MM.1S (cell line): ENCODE measurements at regions not wholly inside any gene's neighbourhood (a gene's known extent, or its start where the extent isn't known, plus 50 kb on each side); places are given as distances from the start of the nearest gene placed in this dataset.

Experiments
- DNase-seq: peaks from one replicate; pipeline ENCODE4 v3.0.0-alpha.2; 2015
- H2AFZ ChIP-seq: fragments of 300-600 bp; sonication (generic); 2 replicates; pipeline ENCODE4 v1.6.0; 2016; ENCODE audit warnings: antibody characterized with exemption, low read length
- H3F3A ChIP-seq: fragments of 300-600 bp; sonication (generic); 2 replicates; pipeline ENCODE4 v1.6.1; 2016; ENCODE audit warnings: mild to moderate bottlenecking, antibody characterized with exemption, low read length, moderate library complexity, mixed read lengths; ENCODE audit not compliant: insufficient read depth
- H3K27ac ChIP-seq: fragments of 300-600 bp; sonication (generic); 2 replicates; pipeline ENCODE4 v1.5.1; 2016; ENCODE audit warnings: mild to moderate bottlenecking, low read length
- H3K27me3 ChIP-seq: fragments of 300-600 bp; sonication (generic); replicated peaks from 2 replicates; pipeline ENCODE4 v1.6.0; 2016; ENCODE audit warnings: low read length; ENCODE audit not compliant: insufficient read depth
- H3K36me3 ChIP-seq: fragments of 300-600 bp; sonication (generic); replicated peaks from 2 replicates; pipeline ENCODE4 v1.6.1; 2016; ENCODE audit warnings: mild to moderate bottlenecking, low read length, mixed read lengths; ENCODE audit not compliant: insufficient read depth
- H3K4me1 ChIP-seq: fragments of 300-600 bp; sonication (generic); 2 replicates; pipeline ENCODE4 v1.6.1; 2016; ENCODE audit warnings: low read length, mixed read lengths
- H3K4me2 ChIP-seq: fragments of 300-600 bp; sonication (generic); 2 replicates; pipeline ENCODE4 v1.6.0; 2016; ENCODE audit warnings: low read depth, low read length
- H3K4me3 ChIP-seq: fragments of 300-600 bp; sonication (generic); 2 replicates; pipeline ENCODE4 v1.5.1; 2016; ENCODE audit warnings: low read length, mixed read lengths
- H3K79me2 ChIP-seq: fragments of 300-600 bp; sonication (generic); 2 replicates; pipeline ENCODE4 v1.6.1; 2016; ENCODE audit warnings: mixed run types, low read length, mixed read lengths
- H3K9ac ChIP-seq: fragments of 300-600 bp; sonication (generic); 2 replicates; pipeline ENCODE4 v1.6.1; 2016; ENCODE audit warnings: low read length, mixed read lengths
- H3K9me2 ChIP-seq: fragments of 300-600 bp; sonication (generic); replicated peaks from 2 replicates; pipeline ENCODE4 v1.6.1; 2016; ENCODE audit warnings: mild to moderate bottlenecking, low read length, mixed read lengths; ENCODE audit not compliant: insufficient read depth
- H3K9me3 ChIP-seq: fragments of 300-600 bp; sonication (generic); replicated peaks from 2 replicates; pipeline ENCODE4 v1.6.1; 2016; ENCODE audit warnings: mild to moderate bottlenecking, low read length, mixed read lengths; ENCODE audit not compliant: insufficient read depth
- H4K20me1 ChIP-seq: fragments of 300-600 bp; sonication (generic); 2 replicates; pipeline ENCODE4 v1.6.1; 2016; ENCODE audit warnings: mild to moderate bottlenecking, low read length, moderate library complexity, mixed read lengths; ENCODE audit not compliant: insufficient read depth
- EZH2 ChIP-seq: fragments of 300-600 bp; sonication (generic); optimal IDR thresholded peaks from 2 replicates; pipeline ENCODE3; 2017; ENCODE audit warnings: low read depth, mild to moderate bottlenecking, antibody characterized with exemption, low read length, mixed read lengths
- EZH2phosphoT487 ChIP-seq: fragments of 300-600 bp; sonication (generic); IDR thresholded peaks from 2 replicates; pipeline ENCODE4 v1.6.1; 2018; ENCODE audit warnings: antibody characterized with exemption, low read length
- TF ChIP-seq, protein P1 (sequence below): fragments of 300-600 bp; sonication (generic); IDR thresholded peaks from 2 replicates; pipeline ENCODE4 v1.5.1; 2016; ENCODE audit warnings: antibody characterized with exemption, low read length, mixed read lengths

DNA sequence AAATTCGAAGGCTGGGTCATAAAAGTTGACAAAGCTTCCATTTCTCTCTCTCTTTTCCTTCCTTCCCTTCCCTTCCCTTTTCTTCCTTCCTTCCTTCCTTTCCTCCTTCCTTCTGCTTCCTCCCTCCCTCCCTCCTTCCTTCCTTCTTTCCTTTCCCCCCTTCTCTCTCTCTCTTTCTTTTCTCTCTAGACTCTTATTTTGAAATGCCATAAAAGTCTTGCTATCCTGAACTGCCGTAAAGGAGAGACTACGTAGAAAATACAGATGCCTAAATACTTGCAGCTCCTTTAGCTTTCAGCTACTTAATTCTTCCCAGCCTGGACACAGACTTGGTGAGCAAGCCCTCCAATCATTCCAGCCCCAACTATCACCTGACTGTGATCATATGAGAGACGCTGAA, 1644.4 kb downstream of the FAM181B start:
- TF ChIP-seq EZH2phosphoT487 (no peak), EZH2 (no peak)
- TF ChIP-seq, protein P1, sequence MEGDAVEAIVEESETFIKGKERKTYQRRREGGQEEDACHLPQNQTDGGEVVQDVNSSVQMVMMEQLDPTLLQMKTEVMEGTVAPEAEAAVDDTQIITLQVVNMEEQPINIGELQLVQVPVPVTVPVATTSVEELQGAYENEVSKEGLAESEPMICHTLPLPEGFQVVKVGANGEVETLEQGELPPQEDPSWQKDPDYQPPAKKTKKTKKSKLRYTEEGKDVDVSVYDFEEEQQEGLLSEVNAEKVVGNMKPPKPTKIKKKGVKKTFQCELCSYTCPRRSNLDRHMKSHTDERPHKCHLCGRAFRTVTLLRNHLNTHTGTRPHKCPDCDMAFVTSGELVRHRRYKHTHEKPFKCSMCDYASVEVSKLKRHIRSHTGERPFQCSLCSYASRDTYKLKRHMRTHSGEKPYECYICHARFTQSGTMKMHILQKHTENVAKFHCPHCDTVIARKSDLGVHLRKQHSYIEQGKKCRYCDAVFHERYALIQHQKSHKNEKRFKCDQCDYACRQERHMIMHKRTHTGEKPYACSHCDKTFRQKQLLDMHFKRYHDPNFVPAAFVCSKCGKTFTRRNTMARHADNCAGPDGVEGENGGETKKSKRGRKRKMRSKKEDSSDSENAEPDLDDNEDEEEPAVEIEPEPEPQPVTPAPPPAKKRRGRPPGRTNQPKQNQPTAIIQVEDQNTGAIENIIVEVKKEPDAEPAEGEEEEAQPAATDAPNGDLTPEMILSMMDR, result no peak
- no peak overlapping the region for H2AFZ ChIP-seq
- H3K4me2 ChIP-seq, result no peak overlapping the region
- no peaks in the 10 kb centered on the region for H3K27me3 ChIP-seq
- no peaks in the 10 kb centered on the region for H3K36me3 ChIP-seq
- H4K20me1 ChIP-seq, result no peaks in the 10 kb centered on the region
- DNase-seq, result no peak
- H3K4me3 ChIP-seq, result no peak overlapping the region
- no peaks in the 10 kb centered on the region for H3F3A ChIP-seq
- H3K9ac ChIP-seq, result no peak overlapping the region
- no peaks in the 10 kb centered on the region for H3K4me1 ChIP-seq
- H3K27ac ChIP-seq, result no peak overlapping the region
- no peaks in the 10 kb centered on the region for H3K9me3 ChIP-seq
- no peaks in the 10 kb centered on the region for H3K79me2 ChIP-seq
- H3K9me2 ChIP-seq, result no peaks in the 10 kb centered on the region

- Histone ChIP-seq H3K9me3 (no peaks in the 10 kb centered on the region), H3K4me2 (no peak overlapping the region), H3F3A (no peaks in the 10 kb centered on the region), H3K36me3 (no peaks in the 10 kb centered on the region), H3K9ac (no peak overlapping the region), H3K27me3 (no peaks in the 10 kb centered on the region), H3K27ac (no peak overlapping the region), H4K20me1 (no peaks in the 10 kb centered on the region), H3K4me3 (no peak overlapping the region), H3K4me1 (no peaks in the 10 kb centered on the region), H3K79me2 (no peaks in the 10 kb centered on the region), H2AFZ (no peak overlapping the region), H3K9me2 (no peaks in the 10 kb centered on the region)
- TF ChIP-seq, protein P1, result no peak
- no peak for TF ChIP-seq EZH2phosphoT487
- TF ChIP-seq EZH2, result no peak
- no peak for DNase-seq
These were observed 1639.6 kb upstream of the TENM4 start for GRCh38 chr11:81080476-81080875.

DNA sequence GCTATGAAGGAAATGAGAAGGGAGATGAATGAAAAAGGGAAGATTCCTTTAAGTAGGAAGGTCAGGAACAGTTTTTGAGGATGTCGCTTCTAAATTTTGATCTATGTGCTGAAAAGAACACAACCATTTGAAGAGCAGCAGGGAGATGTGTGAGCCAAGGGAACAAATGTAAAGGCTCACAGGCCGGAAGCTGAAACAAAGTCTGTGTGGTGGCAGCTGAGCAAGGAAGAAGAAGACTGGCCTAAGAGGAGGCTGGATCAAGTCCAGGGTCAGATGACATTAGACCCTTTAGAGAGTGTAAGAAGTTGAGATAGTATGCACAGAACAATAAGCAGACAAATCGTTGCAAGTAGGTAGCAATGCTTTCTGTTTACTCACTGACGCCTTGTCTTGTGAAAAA, 1631.4 kb upstream of the TENM4 start:
- no peak for DNase-seq

More for the DNA sequence above, 1631.4 kb upstream of the TENM4 start:
- H3K9me2 ChIP-seq, result no peaks in the 10 kb centered on the region
- no peaks in the 10 kb centered on the region for H4K20me1 ChIP-seq
- no peaks in the 10 kb centered on the region for H3F3A ChIP-seq
- H3K27me3 ChIP-seq, result no peaks in the 10 kb centered on the region
- H2AFZ ChIP-seq, result no peak overlapping the region
- no peak overlapping the region for H3K9ac ChIP-seq
- no peaks in the 10 kb centered on the region for H3K36me3 ChIP-seq
- H3K79me2 ChIP-seq, result no peaks in the 10 kb centered on the region
- H3K4me2 ChIP-seq, result no peak overlapping the region
- TF ChIP-seq, protein P1, result no peak
- no peak for TF ChIP-seq EZH2
- TF ChIP-seq EZH2phosphoT487, result no peak
- no peak overlapping the region for H3K4me3 ChIP-seq
- H3K9me3 ChIP-seq, result no peaks in the 10 kb centered on the region
- no peaks in the 10 kb centered on the region for H3K4me1 ChIP-seq
- H3K27ac ChIP-seq, result no peak overlapping the region
